DOHH2 (cell line): ENCODE measurements at regions not wholly inside any gene's neighbourhood (a gene's known extent, or its start where the extent isn't known, plus 50 kb on each side); places are given as distances from the start of the nearest gene placed in this dataset.

Experiments
- EZH2phosphoT487 ChIP-seq: fragments of 200-600 bp; sonication (generic); IDR thresholded peaks from 2 replicates; pipeline ENCODE4 v1.6.1; 2017; ENCODE audit warnings: borderline replicate concordance, mild to moderate bottlenecking, antibody characterized with exemption, low read length, moderate library complexity, mixed read lengths
- TF ChIP-seq, protein P1 (sequence below): fragments of 200-600 bp; sonication (generic); IDR thresholded peaks from one replicate; pipeline ENCODE4 v1.5.1; 2014; ENCODE audit warnings: antibody characterized with exemption, mild to moderate bottlenecking, low read depth, low read length; ENCODE audit not compliant: poor library complexity, severe bottlenecking

DNA sequence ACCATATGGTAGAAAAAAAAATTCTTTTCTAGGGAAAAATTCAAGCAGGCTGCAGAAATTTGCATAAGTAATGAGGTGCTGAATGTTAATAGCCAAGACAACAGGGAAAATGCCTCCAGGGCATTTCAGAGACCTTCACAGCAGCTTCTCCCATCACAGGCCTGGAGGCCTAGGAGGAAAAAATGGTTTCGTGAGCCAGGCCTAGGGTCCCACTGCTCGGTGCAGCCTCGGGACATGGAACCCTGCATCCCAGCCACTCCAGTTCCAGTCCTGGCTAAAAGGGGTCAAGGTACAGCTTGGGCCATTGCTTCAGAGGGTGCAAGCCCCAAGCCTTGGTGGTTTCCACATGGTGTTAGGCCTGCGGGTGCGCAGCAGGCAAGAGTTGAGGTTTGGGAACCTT is 436.0 kb upstream of the SMC2 start:
- TF ChIP-seq, protein P1, sequence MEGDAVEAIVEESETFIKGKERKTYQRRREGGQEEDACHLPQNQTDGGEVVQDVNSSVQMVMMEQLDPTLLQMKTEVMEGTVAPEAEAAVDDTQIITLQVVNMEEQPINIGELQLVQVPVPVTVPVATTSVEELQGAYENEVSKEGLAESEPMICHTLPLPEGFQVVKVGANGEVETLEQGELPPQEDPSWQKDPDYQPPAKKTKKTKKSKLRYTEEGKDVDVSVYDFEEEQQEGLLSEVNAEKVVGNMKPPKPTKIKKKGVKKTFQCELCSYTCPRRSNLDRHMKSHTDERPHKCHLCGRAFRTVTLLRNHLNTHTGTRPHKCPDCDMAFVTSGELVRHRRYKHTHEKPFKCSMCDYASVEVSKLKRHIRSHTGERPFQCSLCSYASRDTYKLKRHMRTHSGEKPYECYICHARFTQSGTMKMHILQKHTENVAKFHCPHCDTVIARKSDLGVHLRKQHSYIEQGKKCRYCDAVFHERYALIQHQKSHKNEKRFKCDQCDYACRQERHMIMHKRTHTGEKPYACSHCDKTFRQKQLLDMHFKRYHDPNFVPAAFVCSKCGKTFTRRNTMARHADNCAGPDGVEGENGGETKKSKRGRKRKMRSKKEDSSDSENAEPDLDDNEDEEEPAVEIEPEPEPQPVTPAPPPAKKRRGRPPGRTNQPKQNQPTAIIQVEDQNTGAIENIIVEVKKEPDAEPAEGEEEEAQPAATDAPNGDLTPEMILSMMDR: no peak
- no peak for TF ChIP-seq EZH2phosphoT487
